GM12878 (cell line): ENCODE measurements at regions not wholly inside any gene's neighbourhood (a gene's known extent, or its start where the extent isn't known, plus 50 kb on each side); places are given as distances from the start of the nearest gene placed in this dataset.

Experiments used
- BHLHE40 ChIP-seq, 2 experiments: fragments of 450-650 bp in 1 of 2; IDR thresholded peaks; 2 replicates each; pipeline ENCODE4 v1.6.1; 2011 to 2017; ENCODE audit warnings: low read depth in 2 of 2, borderline replicate concordance in 1 of 2, improper control_type of control experiment in 1 of 2, low read length in 1 of 2, mild to moderate bottlenecking in 1 of 2
- CBX3 ChIP-seq: fragments of 200-600 bp; sonication (generic); IDR thresholded peaks from 2 replicates; pipeline ENCODE4 v1.6.1; 2016; ENCODE audit warnings: low read depth, borderline replicate concordance
- CTCF ChIP-seq, 3 experiments: IDR thresholded peaks in 2 of 3; conservative IDR thresholded peaks in 1 of 3; 2 replicates each; pipeline ENCODE4 v1.5.1; 2011; ENCODE audit warnings: low read depth in 3 of 3, low read length in 3 of 3, mild to moderate bottlenecking in 3 of 3, control low read depth in 2 of 3, moderate library complexity in 2 of 3, inconsistent platforms in 1 of 3, mixed read lengths in 1 of 3; ENCODE audit not compliant: control insufficient read depth in 2 of 3, insufficient read depth in 1 of 3; ENCODE audit errors: extremely low read depth in 1 of 3
- E2F4 ChIP-seq: IDR thresholded peaks from 2 replicates; pipeline ENCODE4 v1.6.1; 2012; ENCODE audit warnings: low read depth, low read length, improper control_type of control experiment
- ESRRA ChIP-seq: IDR thresholded peaks from 2 replicates; pipeline ENCODE4 v1.6.1; 2012; ENCODE audit warnings: mild to moderate bottlenecking, low read length, improper control_type of control experiment
- NFIC ChIP-seq: IDR thresholded peaks from 2 replicates; pipeline ENCODE4 v1.6.1; 2012; ENCODE audit warnings: low read depth, mild to moderate bottlenecking, inconsistent platforms, low read length, moderate library complexity
- POLR2A ChIP-seq: IDR thresholded peaks from 2 replicates; pipeline ENCODE4 v1.6.1; 2011; ENCODE audit warnings: low read depth, mild to moderate bottlenecking, low read length
- SUZ12 ChIP-seq: fragments of 200-600 bp; sonication (generic); IDR thresholded peaks from one replicate; pipeline ENCODE4 v1.6.1; 2018; ENCODE audit warnings: antibody characterized with exemption, mild to moderate bottlenecking; ENCODE audit not compliant: unreplicated experiment
- TAF1 ChIP-seq: IDR thresholded peaks from 2 replicates; pipeline ENCODE4 v1.6.1; 2011; ENCODE audit warnings: mild to moderate bottlenecking, low read depth, low read length, borderline replicate concordance

- no peak for TF ChIP-seq TAF1
- no peak for TF ChIP-seq ESRRA
- no peak for TF ChIP-seq CBX3
- TF ChIP-seq CTCF (IDR thresholded peaks at IDR 0.05 in 2 of 3, conservative IDR thresholded peaks at IDR 0.05 in 1 of 3; ENCODE audit: control insufficient read depth in 2 of 3, extremely low read depth in 1 of 3, insufficient read depth in 1 of 3, low read depth in 3 of 3, low read length in 3 of 3) = no peak
- TF ChIP-seq NFIC = no peak
- no peak for TF ChIP-seq POLR2A
- TF ChIP-seq E2F4 = no peak
- TF ChIP-seq SUZ12 = no peak
- TF ChIP-seq BHLHE40 (IDR thresholded peaks at IDR 0.05; ENCODE audit: borderline replicate concordance in 1 of 2, low read depth in 2 of 2, low read length in 1 of 2) = no peak
These were observed 125.5 kb upstream of the POM121L12 start for GRCh38 chr7:52909935-52910334.
